GM12891 (cell line): ENCODE measurements at regions not wholly inside any gene's neighbourhood (a gene's known extent, or its start where the extent isn't known, plus 50 kb on each side); places are given as distances from the start of the nearest gene placed in this dataset.

ENCODE experiments used
- DNase-seq: peaks from one replicate; pipeline ENCODE4 v3.0.0; 2011; ENCODE audit warnings: low spot score; ENCODE audit not compliant: insufficient read length
- FAIRE-seq: peaks from 2 replicates; lab custom pipeline; 2011; peaks lifted over from hg19 to GRCh38; lab: Jason Lieb, UNC
- PAX5 ChIP-seq: IDR thresholded peaks from 2 replicates; pipeline ENCODE4 v1.6.1; 2011; ENCODE audit warnings: low read length, moderate library complexity, mild to moderate bottlenecking; ENCODE audit not compliant: insufficient read depth, severe bottlenecking
- POLR2A ChIP-seq: IDR thresholded peaks from 2 replicates; pipeline ENCODE4 v1.6.1; 2011; ENCODE audit warnings: low read depth, low read length, control low read depth
- POLR2AphosphoS5 ChIP-seq: IDR thresholded peaks from 2 replicates; pipeline ENCODE4 v1.6.1; 2011; ENCODE audit warnings: low read depth, low read length, control low read depth
- POU2F2 ChIP-seq: IDR thresholded peaks from 2 replicates; pipeline ENCODE4 v1.6.1; 2011; ENCODE audit warnings: low read depth, mild to moderate bottlenecking, control low read depth, low read length, moderate library complexity
- SPI1 ChIP-seq: IDR thresholded peaks from 2 replicates; pipeline ENCODE4 v1.6.1; 2011; ENCODE audit warnings: low read depth, low read length, control low read depth
- TAF1 ChIP-seq: IDR thresholded peaks from 2 replicates; pipeline ENCODE4 v1.6.1; 2011; ENCODE audit warnings: low read depth, low read length, control low read depth

GRCh38 chr4:180120068-180120467, 2123.1 kb upstream of the TENM3 start:
- FAIRE-seq (no peak), DNase-seq (no peak)
- no peak for TF ChIP-seq PAX5
- TF ChIP-seq POLR2A: no peak
- TF ChIP-seq SPI1: no peak
- TF ChIP-seq POU2F2: no peak
- no peak for TF ChIP-seq POLR2AphosphoS5
- TF ChIP-seq TAF1: no peak

- peak; percentile 44 for TF ChIP-seq SPI1
- TF ChIP-seq PAX5: no peak
- 0 out of 2 replicates have a peak, but pooled peaks have one; percentile 28 for TF ChIP-seq POLR2AphosphoS5
- no peak for TF ChIP-seq TAF1
- TF ChIP-seq POU2F2: no peak
- no peak for TF ChIP-seq POLR2A
- FAIRE-seq (peak; percentile 76), DNase-seq (no peak)
Observed at GRCh38 chr4:180134091-180134866, 2108.9 kb upstream of the TENM3 start.

GRCh38 chr4:180141734-180142133, 2101.5 kb upstream of the TENM3 start:
- no peak for FAIRE-seq
- no peak for DNase-seq
- TF ChIP-seq POU2F2 (no peak), POLR2AphosphoS5 (no peak), PAX5 (no peak), SPI1 (no peak), POLR2A (no peak)

GRCh38 chr4:180148737-180149136, 2094.5 kb upstream of the TENM3 start:
- TF ChIP-seq POU2F2: no peak
- no peak for TF ChIP-seq SPI1
- TF ChIP-seq POLR2A: no peak
- no peak for TF ChIP-seq TAF1
- TF ChIP-seq POLR2AphosphoS5: no peak
- no peak for TF ChIP-seq PAX5
- FAIRE-seq (no peak), DNase-seq (no peak)

- FAIRE-seq (no peak), DNase-seq (no peak)
- TF ChIP-seq POLR2A (no peak), PAX5 (no peak), POU2F2 (no peak), TAF1 (no peak), POLR2AphosphoS5 (no peak), SPI1 (no peak)
Observed at GRCh38 chr4:180150818-180151217, 2092.4 kb upstream of the TENM3 start.

GRCh38 chr4:180152831-180153230, 2090.4 kb upstream of the TENM3 start:
- no peak for TF ChIP-seq POLR2A
- TF ChIP-seq PAX5: no peak
- TF ChIP-seq TAF1: no peak
- 0 out of 2 replicates have a peak, but pooled peaks have one; percentile 2 for TF ChIP-seq SPI1
- no peak for TF ChIP-seq POU2F2
- no peak for TF ChIP-seq POLR2AphosphoS5
- FAIRE-seq: peak; percentile 26

GRCh38 chr4:180153587-180153986, 2089.6 kb upstream of the TENM3 start:
- FAIRE-seq (no peak), DNase-seq (no peak)
- TF ChIP-seq SPI1 (no peak), POLR2A (no peak), POU2F2 (no peak), POLR2AphosphoS5 (no peak), TAF1 (no peak), PAX5 (no peak)

More at GRCh38 chr4:180152831-180153230, 2090.4 kb upstream of the TENM3 start:
- DNase-seq: no peak

GRCh38 chr4:180156684-180157083, 2086.5 kb upstream of the TENM3 start:
- FAIRE-seq: peak; percentile 13
- no peak for DNase-seq
- TF ChIP-seq PAX5 (no peak), POU2F2 (no peak), POLR2AphosphoS5 (no peak), TAF1 (no peak), POLR2A (no peak), SPI1 (no peak)

GRCh38 chr4:180160195-180160983, 2082.8 kb upstream of the TENM3 start:
- TF ChIP-seq TAF1 (no peak), SPI1 (no peak), PAX5 (no peak)
- FAIRE-seq (no peak), DNase-seq (no peak)
